SIG-M5 (cell line): ENCODE measurements at regions not wholly inside any gene's neighbourhood (a gene's known extent, or its start where the extent isn't known, plus 50 kb on each side); places are given as distances from the start of the nearest gene placed in this dataset.

Source experiments
- DNase-seq: peaks from one replicate; lab custom pipeline; 2025; lab: John Stamatoyannopoulos, UW

DNA sequence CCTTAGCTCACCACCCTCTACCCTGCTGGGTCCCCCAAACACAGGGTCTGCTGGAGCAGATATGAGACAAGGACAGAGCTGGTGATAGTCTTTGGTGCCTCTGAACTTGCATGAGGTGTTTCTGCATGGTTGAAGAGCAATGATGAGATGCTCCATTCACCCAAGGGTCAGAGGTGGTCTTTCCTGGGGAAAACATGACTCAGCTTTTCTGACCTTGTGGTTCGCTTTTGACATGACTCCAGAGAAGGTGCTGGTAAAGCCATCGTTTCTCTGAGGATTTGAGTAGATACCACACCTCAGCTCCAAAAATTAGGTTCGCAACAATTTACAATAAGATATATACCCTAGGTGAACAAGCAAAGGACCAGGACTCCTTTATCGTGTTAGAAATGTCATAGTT is 304.8 kb downstream of the DHX35 start:
- no peak for DNase-seq

DNA sequence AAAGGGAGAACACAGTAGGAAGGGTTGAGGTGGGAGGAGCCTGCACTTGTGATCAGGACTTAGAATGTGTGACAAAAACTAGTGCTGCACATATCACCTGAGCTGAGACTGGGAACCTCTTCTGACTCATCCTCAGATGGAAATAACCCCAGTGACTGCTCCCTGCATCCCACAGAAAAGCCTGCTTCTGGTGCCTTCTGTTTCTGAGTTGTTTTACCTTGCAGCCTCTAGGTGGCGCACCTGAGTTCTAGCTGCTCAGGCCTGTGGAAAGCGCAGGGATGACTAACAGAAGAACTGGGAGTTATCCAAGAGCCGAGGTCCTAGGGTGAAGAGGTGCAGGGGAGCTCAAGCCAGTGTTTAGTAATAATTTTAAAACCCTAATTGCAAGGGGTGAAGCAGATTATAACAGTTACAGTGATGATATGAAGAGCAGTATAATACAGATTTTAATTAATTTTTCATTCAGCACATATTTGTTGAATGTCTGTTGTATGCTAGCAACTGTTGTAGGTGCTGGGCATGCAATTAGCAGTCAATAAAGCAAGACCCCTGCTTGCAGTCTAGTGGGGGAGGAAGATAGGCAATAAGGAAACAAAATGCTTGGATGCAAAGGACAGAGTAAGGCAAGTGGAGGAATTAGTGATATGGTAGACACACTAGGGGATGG is 302.5 kb downstream of the DHX35 start:
- no peak for DNase-seq

DNA sequence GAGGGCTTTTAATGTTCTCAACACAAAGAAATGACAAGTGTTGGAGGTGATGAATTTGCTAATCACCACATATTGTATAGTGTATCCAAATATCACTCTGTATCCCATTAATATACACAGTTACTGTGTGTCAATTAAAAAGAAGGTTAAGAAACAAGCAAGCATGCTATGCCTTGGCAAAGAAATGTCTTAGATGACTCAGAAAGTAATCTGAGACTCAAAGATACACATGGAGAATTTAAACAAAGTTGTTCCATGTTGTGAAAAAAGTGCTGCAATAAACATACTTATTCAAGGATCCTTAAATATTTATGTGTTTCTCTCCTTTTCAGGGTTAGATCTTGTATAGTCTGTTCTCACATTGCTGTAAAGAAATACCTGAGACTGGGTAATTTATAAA is 300.9 kb downstream of the DHX35 start:
- no peak for DNase-seq

DNA sequence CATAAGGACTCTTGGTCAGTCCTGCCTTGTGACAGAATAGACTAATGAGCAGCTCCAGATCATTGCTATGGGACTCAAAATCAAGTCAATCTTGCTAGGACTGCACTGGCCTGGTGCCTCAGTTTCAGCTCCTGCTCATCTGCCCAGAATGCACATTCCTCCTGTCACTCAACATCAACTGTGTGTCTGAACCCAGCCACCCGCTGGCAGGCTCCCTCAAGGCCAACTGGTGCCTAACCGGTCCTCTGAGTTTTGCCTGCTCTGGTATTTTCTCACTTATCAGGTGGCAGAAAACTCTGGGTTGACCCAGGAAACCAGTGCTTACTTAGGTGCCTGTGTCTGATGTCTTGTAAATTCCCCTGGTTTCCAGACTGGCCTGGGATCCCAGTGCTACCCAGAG is 297.7 kb downstream of the DHX35 start:
- DNase-seq = no peak

DNA sequence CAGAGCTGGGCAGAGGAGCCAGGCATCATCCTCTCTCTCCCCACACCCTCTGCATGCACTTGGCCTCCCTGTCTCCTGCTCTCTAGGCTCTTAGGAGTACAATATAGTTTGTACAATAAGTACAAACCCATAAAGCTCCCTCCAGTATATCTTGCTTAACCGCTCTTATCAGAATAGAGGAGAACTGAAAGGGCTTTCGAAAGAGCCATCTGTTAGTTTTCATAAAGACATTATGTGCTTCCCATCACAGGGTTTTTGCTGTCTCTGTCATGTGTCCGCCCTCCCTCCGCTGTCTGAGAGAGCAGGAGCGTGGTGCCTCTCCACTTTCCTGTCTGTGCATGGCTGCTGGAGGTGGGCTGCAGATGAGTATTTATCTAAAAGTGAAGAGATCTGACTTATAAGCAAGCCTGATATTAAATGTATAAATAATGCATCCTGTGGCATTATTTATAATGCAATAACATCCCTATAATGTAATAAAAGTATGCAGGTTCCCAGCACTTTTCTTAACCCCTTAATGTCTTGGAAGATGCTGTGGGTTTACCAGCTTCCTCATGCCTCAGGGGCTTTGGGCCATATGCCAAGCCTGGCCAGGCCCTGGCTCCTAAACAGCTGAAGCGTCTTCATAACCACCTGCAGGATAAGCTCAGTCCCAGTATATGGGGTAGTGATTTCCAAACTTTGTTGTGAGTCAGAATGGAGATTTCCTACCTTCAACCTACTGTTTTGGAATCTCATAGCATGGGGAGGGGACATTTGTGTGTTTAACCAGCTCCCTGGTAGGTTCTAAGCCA is 297.1 kb downstream of the DHX35 start:
- DNase-seq = no peak

DNA sequence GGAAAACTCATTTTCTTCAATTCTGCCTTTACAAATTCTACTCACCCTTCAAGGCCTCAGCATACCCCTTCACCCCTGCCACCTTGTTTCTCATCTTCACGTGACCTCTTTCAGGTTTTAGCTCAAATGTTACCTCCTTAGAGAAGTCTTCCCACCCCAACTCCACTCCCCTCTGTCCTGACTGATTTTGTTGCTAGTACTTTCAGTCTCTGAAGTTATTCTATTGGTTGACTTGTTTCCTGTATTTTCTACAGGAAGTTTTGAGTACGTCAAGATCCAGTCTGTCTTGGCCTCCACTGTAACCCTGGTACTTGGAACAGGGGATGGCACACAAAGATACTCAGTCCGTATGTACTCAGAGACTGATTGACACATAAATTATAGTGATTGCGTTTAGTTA is 296.1 kb downstream of the DHX35 start:
- no peak for DNase-seq

DNA sequence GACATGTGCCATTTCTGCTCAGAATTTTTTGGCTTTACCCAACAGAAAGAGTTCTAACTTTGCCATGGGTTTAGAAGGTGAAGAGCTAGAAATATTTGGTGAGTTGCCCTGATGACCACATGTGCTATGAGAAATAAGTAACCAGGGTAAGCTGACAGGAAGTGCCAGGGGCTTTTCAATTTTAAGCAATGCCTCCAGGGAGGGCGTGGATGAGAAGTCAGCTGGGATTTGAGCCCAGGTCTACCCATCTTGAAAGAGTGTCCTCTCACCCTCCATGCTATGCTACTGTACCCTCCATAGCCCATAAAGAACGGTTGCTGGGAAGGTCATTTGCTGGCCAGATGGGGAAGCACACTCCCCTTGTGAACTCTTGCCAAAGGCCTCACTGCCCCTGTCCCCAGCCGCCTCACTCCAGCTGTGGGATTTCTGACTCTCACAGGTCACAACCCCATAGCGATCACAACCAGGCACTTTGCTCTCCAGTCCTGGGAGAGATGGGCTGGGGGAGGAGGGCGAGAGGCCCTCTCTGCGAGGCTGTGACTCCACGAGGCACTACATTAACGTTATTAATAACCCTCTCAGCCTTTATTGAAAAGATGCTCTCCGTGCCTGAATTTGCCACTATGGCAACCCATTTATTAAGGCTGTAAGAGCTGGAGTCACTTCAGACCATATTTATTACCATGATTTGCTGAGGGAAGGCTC is 291.1 kb downstream of the DHX35 start:
- no peak for DNase-seq

DNA sequence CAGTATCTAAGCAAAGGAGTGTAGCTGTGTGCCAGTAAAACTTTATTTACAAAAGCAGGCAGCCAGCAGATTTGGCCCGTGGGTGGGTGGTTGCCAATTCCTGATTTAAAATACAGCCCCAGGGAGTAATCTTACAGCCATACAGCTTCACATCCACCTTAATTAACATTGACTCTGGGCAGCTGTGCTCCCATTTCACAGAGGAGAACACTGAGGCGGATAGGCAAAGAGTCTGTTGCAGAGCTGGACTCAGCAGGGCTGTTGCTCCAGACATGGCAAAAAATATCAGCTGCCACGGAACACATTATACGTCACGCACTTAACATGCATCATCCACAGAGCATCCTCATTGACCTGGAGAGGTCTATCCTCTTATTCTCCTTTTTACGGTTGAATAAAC is 289.9 kb downstream of the DHX35 start:
- DNase-seq = no peak

DNA sequence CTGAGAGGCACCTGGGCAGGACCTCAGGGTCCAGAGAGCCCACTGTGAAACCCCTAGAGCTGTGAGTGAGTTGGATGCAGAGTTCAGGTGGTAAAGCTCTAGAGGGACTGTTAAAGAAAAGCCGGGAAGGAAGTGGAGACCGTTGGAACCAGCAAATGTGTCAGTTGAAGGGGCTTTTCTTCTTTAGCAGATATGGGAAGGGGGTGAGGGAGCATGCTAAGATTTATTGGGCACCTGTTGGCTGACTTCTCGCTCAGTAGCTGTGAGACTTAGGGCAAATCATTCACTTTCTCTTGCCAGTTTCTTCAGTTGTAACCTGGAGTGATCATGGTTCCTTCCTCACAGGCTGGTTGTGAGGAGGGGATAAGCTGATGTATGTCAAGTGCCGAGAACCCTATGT is 287.7 kb downstream of the DHX35 start:
- no peak for DNase-seq

DNA sequence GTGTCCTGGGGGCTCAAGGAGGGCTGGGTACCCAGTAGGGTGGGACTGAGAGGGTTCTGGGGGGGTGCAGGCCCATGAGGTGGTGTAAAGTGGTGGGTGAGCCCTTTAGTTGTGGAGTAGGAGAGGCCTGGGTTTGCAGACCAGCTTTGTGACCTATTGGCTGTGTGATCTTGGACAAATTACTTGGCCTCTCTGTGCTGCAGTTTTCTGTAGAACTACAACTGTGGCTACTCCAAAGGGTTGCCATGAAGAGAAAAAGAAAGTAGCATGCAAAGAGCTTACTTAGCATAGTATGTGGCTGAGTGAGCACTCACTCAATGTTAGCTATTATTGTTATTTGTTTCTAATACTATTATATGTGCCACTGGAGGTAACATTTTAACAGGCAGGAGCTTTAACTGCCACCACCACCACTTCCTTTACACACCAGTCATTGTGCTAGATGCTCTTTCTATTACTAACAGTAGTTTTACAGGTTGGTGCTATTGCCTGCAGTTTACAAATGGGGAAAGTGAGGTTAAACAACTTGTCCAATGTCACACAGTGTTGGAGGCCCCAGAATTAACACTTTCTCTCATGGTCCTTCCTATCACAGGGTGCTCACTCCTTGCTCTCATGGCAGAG is 286.8 kb downstream of the DHX35 start:
- no peak for DNase-seq

DNA sequence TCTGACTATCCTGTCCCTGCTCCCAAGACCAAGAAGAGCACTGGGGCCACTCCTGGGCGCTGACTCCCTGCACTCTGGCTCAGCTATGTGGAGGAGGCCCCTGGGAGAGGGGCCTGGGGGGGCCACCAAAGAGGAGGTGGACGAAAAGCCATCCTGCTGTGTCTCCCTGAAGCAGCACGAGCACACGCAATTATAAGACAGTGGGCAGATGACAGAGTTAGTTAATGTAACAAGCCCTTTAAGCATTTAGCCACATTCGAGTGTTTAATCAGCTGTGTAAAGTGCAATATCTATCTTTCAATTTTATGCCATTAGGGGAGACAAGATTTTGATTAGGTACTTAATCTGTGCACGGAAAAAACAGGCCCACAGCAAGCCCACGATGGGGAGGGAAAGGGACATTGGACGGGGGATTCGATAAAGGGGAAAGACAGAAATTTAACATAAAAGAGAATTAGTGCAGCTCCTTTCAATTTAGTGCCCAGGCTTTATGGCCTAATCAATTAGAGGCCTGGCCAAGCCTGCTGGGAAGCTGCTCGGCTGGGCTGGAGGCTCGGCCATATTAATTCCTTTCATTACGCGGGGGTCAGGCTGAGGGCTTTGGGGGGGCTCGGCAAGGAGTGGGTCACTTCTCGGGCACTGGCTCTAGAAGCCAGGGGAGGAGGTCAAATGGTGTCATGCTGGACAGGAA is 286.2 kb downstream of the DHX35 start:
- no peak for DNase-seq

DNA sequence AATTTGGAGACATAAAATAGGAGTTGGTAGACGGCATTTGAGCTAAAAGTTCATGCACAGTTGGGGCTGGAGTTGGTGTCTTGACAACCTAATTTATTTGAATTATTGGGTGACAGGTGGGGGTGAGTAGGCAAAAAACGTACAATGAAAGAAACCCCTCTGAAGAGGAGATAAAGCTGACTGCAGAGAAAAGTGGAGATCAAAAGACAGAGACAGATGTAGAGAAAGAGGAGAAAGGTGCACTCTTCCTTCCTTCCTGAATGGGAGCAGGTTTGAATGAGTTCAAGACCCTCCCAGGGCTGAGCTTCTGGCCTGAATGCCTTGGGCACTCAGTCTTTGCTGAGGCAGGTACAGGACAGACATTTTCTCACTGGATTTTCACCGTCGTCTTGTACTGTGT is 284.3 kb downstream of the DHX35 start:
- DNase-seq = no peak

DNA sequence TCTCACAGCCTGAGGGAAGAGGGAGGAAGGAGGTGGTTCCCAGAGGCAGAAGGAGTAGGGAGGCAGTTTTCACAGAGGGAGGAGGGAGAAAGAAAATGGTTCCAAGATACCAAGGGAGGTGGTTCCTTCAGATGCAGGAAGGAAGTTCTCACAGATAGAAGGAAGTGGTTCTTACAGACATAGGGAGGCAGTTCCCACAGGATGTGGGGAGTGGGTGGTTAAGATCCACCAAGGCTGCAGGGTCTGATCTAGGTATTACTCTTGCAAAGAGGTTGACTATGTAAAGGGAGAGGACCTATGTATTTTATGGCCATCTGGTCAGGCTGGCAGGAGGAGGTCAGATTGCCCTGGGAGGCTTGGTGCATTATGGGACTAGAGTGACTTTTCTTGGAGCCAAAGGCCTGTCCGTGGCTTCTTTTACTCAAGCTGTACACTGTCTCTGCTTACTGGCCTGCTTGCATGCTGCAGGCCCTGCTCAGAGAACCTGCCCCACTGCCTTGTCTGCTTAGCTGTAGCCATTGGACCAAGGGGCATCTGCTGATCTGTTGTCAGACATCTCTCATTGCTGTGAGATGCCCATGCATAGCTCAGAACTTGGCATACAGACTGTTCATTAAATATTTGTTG is 283.7 kb downstream of the DHX35 start:
- DNase-seq = no peak

DNA sequence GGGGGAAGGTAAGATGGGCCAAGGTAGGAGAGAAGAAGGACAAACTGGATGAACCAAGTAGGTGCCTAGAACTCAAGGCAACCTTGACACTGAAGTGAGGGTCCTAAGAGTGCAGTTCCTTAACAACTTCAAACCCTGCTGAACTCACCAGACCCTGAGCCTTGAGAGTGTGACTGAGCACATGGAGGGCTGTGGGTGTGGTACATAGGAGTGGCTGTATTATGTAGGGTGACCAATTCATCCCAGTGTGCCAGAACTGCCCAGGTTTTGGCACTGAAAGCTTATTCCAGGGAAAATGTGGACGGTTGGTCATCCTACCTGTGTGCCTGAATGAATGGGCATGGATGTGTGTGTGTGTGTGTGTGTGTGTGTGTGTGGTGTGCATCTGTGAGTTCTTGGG is 281.8 kb downstream of the DHX35 start:
- DNase-seq = no peak

DNA sequence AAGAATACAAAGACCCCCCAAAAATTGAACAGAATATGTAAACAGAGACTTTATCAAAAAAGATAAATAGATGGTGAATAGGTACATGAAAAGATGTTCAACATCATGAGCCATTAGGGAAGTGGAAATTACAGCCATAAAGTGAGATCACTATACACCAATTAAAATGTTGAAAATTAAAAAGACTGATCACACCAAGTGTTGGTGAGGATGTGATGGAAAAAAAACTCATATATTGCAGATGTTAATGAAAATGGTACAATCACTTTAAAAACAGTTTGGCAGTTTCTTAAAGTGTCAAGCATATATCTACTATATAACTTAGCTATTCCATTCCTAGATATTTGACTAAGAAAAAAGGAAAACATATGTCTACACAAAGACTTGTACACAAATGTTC is 280.5 kb downstream of the DHX35 start:
- no peak for DNase-seq

DNA sequence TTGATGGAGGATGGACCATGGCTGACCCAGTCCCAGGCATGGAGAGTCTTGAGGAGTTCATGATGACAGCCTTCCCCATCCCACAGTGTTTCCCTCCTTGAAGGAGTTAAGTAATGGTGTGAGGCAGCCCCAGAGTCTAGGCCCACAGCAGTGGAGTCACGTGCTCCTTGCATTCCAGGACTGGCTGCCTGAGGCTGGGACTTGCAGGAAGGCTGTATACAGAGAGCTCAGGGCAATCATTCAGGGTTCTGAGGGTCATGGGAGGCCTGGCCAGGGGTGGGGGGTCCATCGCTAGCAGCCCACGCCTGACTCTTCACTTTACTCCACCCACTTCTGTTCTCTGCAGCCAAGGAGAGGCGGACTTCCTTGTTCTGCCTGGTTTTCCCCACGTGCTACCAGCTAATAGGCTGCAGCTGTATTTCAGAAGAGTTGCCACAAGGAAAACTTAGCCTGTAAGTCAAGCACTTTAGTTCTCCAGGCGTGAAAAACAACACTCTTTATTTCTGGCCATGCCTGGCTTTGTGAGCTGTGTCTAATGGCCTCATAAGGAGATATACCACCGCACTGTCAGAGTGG is 272.5 kb downstream of the DHX35 start:
- DNase-seq = no peak

DNA sequence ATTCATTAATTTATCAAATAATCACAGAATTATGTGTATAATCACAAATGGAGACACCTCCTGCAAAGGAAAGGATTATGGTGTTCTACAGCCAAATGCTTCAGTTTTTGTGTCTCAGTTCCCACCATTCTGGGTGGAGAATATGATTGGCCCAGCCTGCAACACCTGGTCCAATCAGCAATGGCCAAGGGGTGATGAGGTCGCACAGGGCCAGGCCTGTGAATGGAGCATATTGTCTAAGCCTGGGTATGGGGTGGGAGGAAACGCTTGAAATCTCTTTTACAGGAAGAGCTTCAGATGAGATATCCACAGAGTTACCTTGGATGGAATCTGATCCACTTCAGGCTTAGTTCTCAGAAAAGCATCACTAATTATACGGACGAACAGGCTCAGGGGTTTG is 271.6 kb downstream of the DHX35 start:
- DNase-seq = no peak

DNA sequence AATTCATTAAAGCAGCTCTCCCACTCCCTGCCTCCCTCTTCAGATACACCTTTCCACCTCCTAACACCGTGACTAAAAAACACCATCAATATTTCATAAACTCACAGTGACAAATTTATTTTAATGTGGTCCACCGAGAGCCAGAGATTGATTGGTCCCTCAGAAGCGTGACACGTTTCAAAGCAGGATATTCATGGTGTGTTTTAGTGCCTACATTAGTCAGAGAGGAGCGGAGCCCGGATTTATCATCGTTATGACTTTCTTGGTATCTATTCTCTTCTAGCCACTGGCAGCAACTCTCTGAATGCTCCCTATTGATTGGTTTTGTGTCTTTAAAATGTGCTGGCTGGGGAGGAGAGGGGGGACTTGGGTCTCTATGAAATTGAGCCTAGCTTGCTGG is 265.3 kb downstream of the DHX35 start:
- no peak for DNase-seq

DNA sequence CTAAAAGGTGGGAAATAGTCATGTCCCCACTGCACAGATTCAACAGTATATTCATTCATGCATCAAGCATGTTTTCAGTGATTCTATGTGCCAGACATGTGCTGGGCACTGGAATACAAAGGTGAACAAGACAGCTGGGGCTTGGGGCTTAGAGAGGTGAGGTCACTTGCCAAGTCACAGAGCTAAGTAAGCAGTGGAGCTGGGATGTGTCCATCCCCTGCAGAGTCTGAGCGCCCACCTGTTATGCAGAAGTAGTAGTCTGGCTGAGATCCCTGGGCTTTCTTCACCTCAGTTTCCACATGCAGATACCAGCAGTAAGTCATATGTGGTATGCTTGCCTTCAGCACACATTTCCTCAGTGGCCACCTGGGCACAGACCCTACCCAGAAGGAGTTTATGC is 263.8 kb downstream of the DHX35 start:
- no peak for DNase-seq

DNA sequence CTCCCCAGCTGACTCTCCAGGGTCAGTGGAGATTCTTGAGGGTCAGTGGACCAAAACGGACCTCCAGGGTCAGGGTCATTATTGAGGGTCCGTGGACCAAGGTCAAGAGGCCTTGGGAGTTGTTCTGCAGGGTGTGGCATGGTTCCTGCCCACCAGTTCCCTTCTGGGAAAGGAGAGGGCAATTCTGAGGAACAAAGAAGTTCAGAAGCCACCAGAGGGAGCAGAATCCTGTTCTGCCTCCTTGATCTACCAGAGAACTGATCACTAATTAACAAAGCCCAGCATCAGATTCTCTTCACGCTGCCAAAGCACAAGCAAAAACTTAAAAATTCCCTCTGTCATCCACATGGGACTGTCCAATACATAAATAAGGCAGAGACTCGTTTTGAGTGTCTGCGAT is 263.4 kb downstream of the DHX35 start:
- DNase-seq = no peak

DNA sequence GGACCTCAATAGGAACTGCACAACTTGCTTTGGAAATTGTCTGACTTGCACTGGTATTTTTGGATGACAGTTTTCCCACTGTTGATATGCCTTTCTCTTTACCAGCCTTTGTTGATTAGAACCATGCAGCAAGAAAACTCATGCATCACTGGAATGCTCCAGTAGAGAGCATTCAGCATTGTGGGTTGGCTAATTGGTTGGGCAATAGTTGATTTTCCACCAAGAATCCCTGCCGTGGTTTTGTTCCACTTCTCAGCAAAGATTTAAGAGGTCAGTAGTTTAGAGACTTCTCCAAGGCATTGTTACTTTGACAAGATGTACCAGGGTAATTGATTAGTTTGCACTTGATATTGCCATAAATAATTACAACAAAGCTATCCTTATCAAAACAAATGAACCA is 260.0 kb downstream of the DHX35 start:
- no peak for DNase-seq
